H9 (cell line): ENCODE measurements at regions not wholly inside any gene's neighbourhood (a gene's known extent, or its start where the extent isn't known, plus 50 kb on each side); places are given as distances from the start of the nearest gene placed in this dataset.

ENCODE experiments used
- DNase-seq: peaks from one replicate; pipeline ENCODE4 v3.0.0-alpha.2; 2017
- H2AFZ ChIP-seq: one replicate; pipeline ENCODE4 v1.6.1; 2013; ENCODE audit warnings: mild to moderate bottlenecking, low read length, control low read depth, moderate library complexity
- H2AK5ac ChIP-seq: 2 replicates; pipeline ENCODE4 v1.6.1; 2013; ENCODE audit warnings: low read length, control low read depth, mixed read lengths; ENCODE audit not compliant: insufficient read length
- H2BK120ac ChIP-seq: one replicate; pipeline ENCODE4 v1.6.1; 2013; ENCODE audit warnings: low read depth, mild to moderate bottlenecking, low read length, control low read depth, inconsistent platforms; ENCODE audit not compliant: poor library complexity, severe bottlenecking
- H2BK12ac ChIP-seq: 2 replicates; pipeline ENCODE4 v1.6.1; 2013; ENCODE audit warnings: low read length, control low read depth, mixed read lengths, low read depth; ENCODE audit not compliant: insufficient read length
- H2BK15ac ChIP-seq: 2 replicates; pipeline ENCODE4 v1.6.1; 2013; ENCODE audit warnings: low read depth, low read length, control low read depth
- H2BK20ac ChIP-seq: one replicate; pipeline ENCODE4 v1.6.1; 2013; ENCODE audit warnings: low read depth, mild to moderate bottlenecking, low read length, control low read depth, inconsistent platforms; ENCODE audit not compliant: poor library complexity, severe bottlenecking
- H2BK5ac ChIP-seq: 2 replicates; pipeline ENCODE4 v1.6.1; 2013; ENCODE audit warnings: low read length, control low read depth, mixed read lengths; ENCODE audit not compliant: insufficient read length
- H3K14ac ChIP-seq: 2 replicates; pipeline ENCODE4 v1.6.1; 2013; ENCODE audit warnings: low read length, control low read depth; ENCODE audit not compliant: insufficient read depth
- H3K18ac ChIP-seq: 2 replicates; pipeline ENCODE4 v1.6.1; 2013; ENCODE audit warnings: low read depth, mild to moderate bottlenecking, mixed read lengths, low read length, control low read depth; ENCODE audit not compliant: insufficient read length
- H3K23ac ChIP-seq: 2 replicates; pipeline ENCODE4 v1.6.1; 2013; ENCODE audit warnings: low read length, control low read depth, mixed read lengths, low read depth; ENCODE audit not compliant: insufficient read length
- H3K23me2 ChIP-seq: 2 replicates; pipeline ENCODE4 v1.6.1; 2013; ENCODE audit warnings: low read depth, mild to moderate bottlenecking, mixed read lengths, low read length, control low read depth; ENCODE audit not compliant: insufficient read length, poor library complexity, severe bottlenecking
- H3K27ac ChIP-seq: 2 replicates; pipeline ENCODE4 v1.5.1; 2013; ENCODE audit warnings: low read length, control low read depth, mixed read lengths, low read depth; ENCODE audit not compliant: insufficient read length
- H3K27me3 ChIP-seq: 2 replicates; pipeline ENCODE4 v1.6.1; 2013; ENCODE audit warnings: low read length, control low read depth, inconsistent platforms; ENCODE audit not compliant: insufficient read depth
- H3K4ac ChIP-seq: 2 replicates; pipeline ENCODE4 v1.6.1; 2013; ENCODE audit warnings: low read depth, mild to moderate bottlenecking, control low read depth, inconsistent platforms, low read length, moderate library complexity
- H3K4me1 ChIP-seq: 2 replicates; pipeline ENCODE4 v1.6.1; 2013; ENCODE audit warnings: low read length, control low read depth, inconsistent platforms; ENCODE audit not compliant: insufficient read depth
- H3K4me2 ChIP-seq: 2 replicates; pipeline ENCODE4 v1.6.1; 2013; ENCODE audit warnings: low read length, control low read depth, mixed read lengths; ENCODE audit not compliant: insufficient read length, insufficient read depth
- H3K56ac ChIP-seq: 2 replicates; pipeline ENCODE4 v1.6.1; 2013; ENCODE audit warnings: low read depth, mild to moderate bottlenecking, mixed read lengths, low read length, control low read depth; ENCODE audit not compliant: insufficient read length
- H3K79me1 ChIP-seq: 2 replicates; pipeline ENCODE4 v1.6.1; 2013; ENCODE audit warnings: low read depth, mild to moderate bottlenecking, moderate library complexity, low read length, control low read depth, inconsistent platforms; ENCODE audit not compliant: insufficient read depth, poor library complexity, severe bottlenecking
- H3K79me2 ChIP-seq: 2 replicates; pipeline ENCODE4 v1.6.1; 2013; ENCODE audit warnings: low read length, control low read depth, inconsistent platforms; ENCODE audit not compliant: insufficient read depth
- H3K9ac ChIP-seq: 2 replicates; pipeline ENCODE4 v1.6.1; 2013; ENCODE audit warnings: low read length, control low read depth, mixed read lengths; ENCODE audit not compliant: insufficient read length; ENCODE audit errors: extremely low read depth
- H3K9me3 ChIP-seq: one replicate; pipeline ENCODE4 v1.6.1; 2013; ENCODE audit warnings: low read depth, low read length, inconsistent platforms; ENCODE audit not compliant: control insufficient read depth
- H3T11ph ChIP-seq: one replicate; pipeline ENCODE4 v1.6.1; 2013; ENCODE audit warnings: mild to moderate bottlenecking, low read length, control low read depth, inconsistent platforms
- H4K20me1 ChIP-seq: one replicate; pipeline ENCODE4 v1.6.1; 2013; ENCODE audit not compliant: control insufficient read depth, insufficient read length, insufficient read depth
- H4K5ac ChIP-seq: 2 replicates; pipeline ENCODE4 v1.6.1; 2013; ENCODE audit warnings: low read depth, mild to moderate bottlenecking, mixed read lengths, low read length, control low read depth; ENCODE audit not compliant: insufficient read length
- H4K8ac ChIP-seq: replicated peaks from 2 replicates; pipeline ENCODE4 v1.6.1; 2013; ENCODE audit warnings: low read length, control low read depth, mixed read lengths, low read depth; ENCODE audit not compliant: insufficient read length
- H4K91ac ChIP-seq: 2 replicates; pipeline ENCODE4 v1.6.1; 2013; ENCODE audit warnings: low read depth, mild to moderate bottlenecking, moderate library complexity, mixed read lengths, low read length, control low read depth; ENCODE audit not compliant: insufficient read length
- H3K27ac Mint-ChIP-seq, 3 experiments: 2 replicates in 2 of 3; 3 replicates in 1 of 3; pipeline ENCODE4 v1.8.0; 2020 to 2021; ENCODE audit warnings: mixed read lengths in 3 of 3, mild to moderate bottlenecking in 1 of 3, moderate library complexity in 1 of 3
- H3K27me3 Mint-ChIP-seq: 2 replicates; pipeline ENCODE4 v1.8.0; 2021; ENCODE audit warnings: low read depth, mild to moderate bottlenecking, moderate library complexity, mixed read lengths
- H3K36me3 Mint-ChIP-seq, 3 experiments: 2 replicates in 2 of 3; 3 replicates in 1 of 3; pipeline ENCODE4 v1.8.0; 2020 to 2021; ENCODE audit warnings: low read depth in 3 of 3, mixed read lengths in 3 of 3; ENCODE audit not compliant: insufficient read depth in 1 of 3
- H3K4me1 Mint-ChIP-seq, 2 experiments: 2 replicates each; pipeline ENCODE4 v1.8.0; 2020; ENCODE audit warnings: mixed read lengths in 2 of 2
- H3K4me3 Mint-ChIP-seq, 2 experiments: 2 replicates in 1 of 2; 3 replicates in 1 of 2; pipeline ENCODE4 v1.8.0; 2020 to 2021; ENCODE audit warnings: mild to moderate bottlenecking in 2 of 2, mixed read lengths in 2 of 2, moderate library complexity in 1 of 2
- H3K9me3 Mint-ChIP-seq, 2 experiments: 2 replicates in 1 of 2; 3 replicates in 1 of 2; pipeline ENCODE4 v1.8.0; 2020; ENCODE audit warnings: mild to moderate bottlenecking in 2 of 2, mixed read lengths in 2 of 2, moderate library complexity in 1 of 2
- CTCF ChIP-seq: fragments of 200-600 bp; sonication (generic); conservative IDR thresholded peaks from 3 replicates; pipeline ENCODE4 v1.8.0; 2021; ENCODE audit warnings: antibody characterized with exemption, mild to moderate bottlenecking
- WGBS: extraction: QIAGEN DNeasy Blood & Tissue Kit; methylation state at CpG from one replicate; pipeline ENCODE4 v1.1.7; 2013; ENCODE audit warnings: missing lambda C conversion rate, low lambda C conversion rate, mixed read lengths; ENCODE audit not compliant: insufficient read length; ENCODE audit errors: extremely low coverage; 5-methylcytosine and 5-hydroxymethylcytosine counted together

GRCh38 chr3:68121287-68121686 is 466.9 kb upstream of the SUCLG2 start:
- whole genome bisulfite sequencing = no CpG with 5 or more reads among the region's 1 CpG
- Histone ChIP-seq H3K27me3 (no peaks in the 10 kb centered on the region), H3K23me2 (no peaks in the 10 kb centered on the region), H3T11ph (no peak overlapping the region), H2BK12ac (no peak overlapping the region), H3K79me2 (no peaks in the 10 kb centered on the region; the same call in 1 of the 2 replicates), H2BK20ac (no peak overlapping the region), H3K56ac (no peak overlapping the region), H3K18ac (no peak overlapping the region), H3K4ac (no peak overlapping the region), H2AFZ (no peak overlapping the region), H2BK120ac (no peak overlapping the region), H4K91ac (no peak overlapping the region), H2BK15ac (no peak overlapping the region), H3K9me3 (no peaks in the 10 kb centered on the region), H2BK5ac (no peak overlapping the region), H3K14ac (no peak overlapping the region), H3K4me1 (no peaks in the 10 kb centered on the region), H4K5ac (no peak overlapping the region), H3K23ac (no peak overlapping the region), H3K27ac (no peak overlapping the region), H4K8ac (no peak overlapping the region), H2AK5ac (no peak overlapping the region), H3K9ac (no peak overlapping the region), H4K20me1 (no peaks in the 10 kb centered on the region), H3K79me1 (no peaks in the 10 kb centered on the region), H3K4me2 (no peak overlapping the region)
- no peak for TF ChIP-seq CTCF
- peaks cover 0 to 2% of the 10 kb centered on the region in 2 experiments; a peak in 1 of 4 replicates for H3K4me1 Mint-ChIP-seq
- H3K36me3 Mint-ChIP-seq = no peaks in the 10 kb centered on the region
- no peaks in the 10 kb centered on the region for H3K9me3 Mint-ChIP-seq
- H3K27me3 Mint-ChIP-seq = peaks cover 1% of the 10 kb centered on the region
- no peak for DNase-seq
- no peak overlapping the region for H3K27ac Mint-ChIP-seq
- H3K4me3 Mint-ChIP-seq = no peak overlapping the region
